Smooth muscle cell (in vitro differentiated cells): ENCODE measurements at regions not wholly inside any gene's neighbourhood (a gene's known extent, or its start where the extent isn't known, plus 50 kb on each side); places are given as distances from the start of the nearest gene placed in this dataset.

ENCODE experiments used
- DNase-seq: peaks from one replicate; lab custom pipeline; 2025; ENCODE audit not compliant: unreplicated experiment; lab: John Stamatoyannopoulos, UW
- H2AFZ ChIP-seq: fragments of 200-600 bp; sonication (generic); 2 replicates; pipeline ENCODE4 v1.6.0; 2016; ENCODE audit warnings: antibody characterized with exemption, low read depth, mild to moderate bottlenecking
- H3F3A ChIP-seq: fragments of 200-600 bp; sonication (generic); 2 replicates; pipeline ENCODE4 v1.6.0; 2017; ENCODE audit warnings: antibody characterized with exemption, low read depth
- H3K27ac ChIP-seq: fragments of 200-600 bp; sonication (generic); 2 replicates; pipeline ENCODE4 v1.5.1; 2016; ENCODE audit warnings: low read depth, mild to moderate bottlenecking
- H3K27me3 ChIP-seq: fragments of 200-600 bp; sonication (generic); 2 replicates; pipeline ENCODE4 v1.6.1; 2016; ENCODE audit warnings: low read depth, mild to moderate bottlenecking
- H3K36me3 ChIP-seq: fragments of 200-600 bp; sonication (generic); 2 replicates; pipeline ENCODE4 v1.5.1; 2016; ENCODE audit warnings: low read depth
- H3K4me1 ChIP-seq: fragments of 200-600 bp; sonication (generic); 2 replicates; pipeline ENCODE4 v1.5.1; 2016; ENCODE audit warnings: low read depth
- H3K4me2 ChIP-seq: fragments of 200-600 bp; sonication (generic); 2 replicates; pipeline ENCODE4 v1.6.0; 2016; ENCODE audit warnings: mild to moderate bottlenecking
- H3K4me3 ChIP-seq: fragments of 200-600 bp; sonication (generic); 2 replicates; pipeline ENCODE4 v1.5.1; 2016; ENCODE audit warnings: mild to moderate bottlenecking
- H3K79me2 ChIP-seq: fragments of 200-600 bp; sonication (generic); 2 replicates; pipeline ENCODE4 v1.6.0; 2016; ENCODE audit warnings: low read depth, mild to moderate bottlenecking
- H3K9ac ChIP-seq: fragments of 200-600 bp; sonication (generic); 2 replicates; pipeline ENCODE4 v1.6.0; 2016; ENCODE audit warnings: low read depth
- H3K9me3 ChIP-seq: fragments of 200-600 bp; sonication (generic); replicated peaks from 2 replicates; pipeline ENCODE4 v1.5.1; 2016; ENCODE audit warnings: low read depth
- H4K20me1 ChIP-seq: fragments of 200-600 bp; sonication (generic); 2 replicates; pipeline ENCODE4 v1.6.0; 2016; ENCODE audit warnings: low read depth
- CTCF ChIP-seq: fragments of 200-600 bp; sonication (generic); IDR thresholded peaks from 2 replicates; pipeline ENCODE4 v1.5.1; 2017; ENCODE audit warnings: borderline replicate concordance, mild to moderate bottlenecking, antibody characterized with exemption; ENCODE audit not compliant: insufficient read depth, poor library complexity, severe bottlenecking
- WGBS: methylation state at CpG from one replicate; pipeline ENCODE4 v1.1.7; 2016; ENCODE audit warnings: low lambda C conversion rate; 5-methylcytosine and 5-hydroxymethylcytosine counted together

GRCh38 chr15:96217983-96218382, 112.5 kb upstream of the NR2F2 start:
- Histone ChIP-seq H3K9ac (no peak overlapping the region), H3K4me3 (no peak overlapping the region), H3K36me3 (no peaks in the 10 kb centered on the region), H3K4me1 (no peaks in the 10 kb centered on the region), H3K79me2 (no peaks in the 10 kb centered on the region), H3K9me3 (no peaks in the 10 kb centered on the region), H3F3A (no peaks in the 10 kb centered on the region), H3K27ac (no peak overlapping the region), H3K4me2 (no peak overlapping the region), H3K27me3 (peaks cover 38% of the 10 kb centered on the region), H4K20me1 (no peaks in the 10 kb centered on the region), H2AFZ (no peak overlapping the region)
- 87% methylated on average over 1 of the region's 1 CpG for WGBS
- no peak for TF ChIP-seq CTCF
- no peak for DNase-seq

- no peak overlapping the region for H3K9ac ChIP-seq
- no peak overlapping the region for H3K4me2 ChIP-seq
- H3K27ac ChIP-seq, result no peak overlapping the region
- no peaks in the 10 kb centered on the region for H3K79me2 ChIP-seq
- H4K20me1 ChIP-seq, result no peaks in the 10 kb centered on the region
- no peak for DNase-seq
- no peaks in the 10 kb centered on the region for H3F3A ChIP-seq
- H3K36me3 ChIP-seq, result no peaks in the 10 kb centered on the region
- TF ChIP-seq CTCF, result no peak
- WGBS, result 94% methylated on average over 5 of the region's 5 CpGs
- H3K9me3 ChIP-seq, result no peaks in the 10 kb centered on the region
- H2AFZ ChIP-seq, result no peak overlapping the region
- peaks cover 45% of the 10 kb centered on the region for H3K27me3 ChIP-seq
- no peak overlapping the region for H3K4me3 ChIP-seq
- H3K4me1 ChIP-seq, result no peaks in the 10 kb centered on the region
Measured at GRCh38 chr15:96218623-96219455, 111.7 kb upstream of the NR2F2 start.

GRCh38 chr15:96219681-96220080, 110.8 kb upstream of the NR2F2 start:
- Histone ChIP-seq H3K27me3 (peaks cover 41% of the 10 kb centered on the region), H4K20me1 (no peaks in the 10 kb centered on the region)

More at GRCh38 chr15:96219681-96220080, 110.8 kb upstream of the NR2F2 start:
- Histone ChIP-seq H3K4me2 (no peak overlapping the region), H2AFZ (no peak overlapping the region), H3K27ac (no peak overlapping the region), H3K79me2 (no peaks in the 10 kb centered on the region), H3K36me3 (no peaks in the 10 kb centered on the region), H3K4me3 (no peak overlapping the region), H3K9ac (no peak overlapping the region), H3K9me3 (no peaks in the 10 kb centered on the region), H3K4me1 (no peaks in the 10 kb centered on the region), H3F3A (no peaks in the 10 kb centered on the region)
- WGBS, result 74% methylated on average over 3 of the region's 3 CpGs
- no peak for TF ChIP-seq CTCF
- no peak for DNase-seq
